PC-9 (cell line): ENCODE measurements at regions not wholly inside any gene's neighbourhood (a gene's known extent, or its start where the extent isn't known, plus 50 kb on each side); places are given as distances from the start of the nearest gene placed in this dataset.

Experiments
- CTCF ChIP-seq: fragments of 200-600 bp; sonication (generic); conservative IDR thresholded peaks from 2 replicates; pipeline ENCODE4 v1.6.1; 2017; ENCODE audit warnings: mixed run types, antibody characterized with exemption, mild to moderate bottlenecking, moderate library complexity
- EZH2 ChIP-seq: fragments of 200-600 bp; sonication (generic); IDR thresholded peaks from 2 replicates; pipeline ENCODE4 v1.8.0; 2017; ENCODE audit warnings: antibody characterized with exemption, low read depth

DNA sequence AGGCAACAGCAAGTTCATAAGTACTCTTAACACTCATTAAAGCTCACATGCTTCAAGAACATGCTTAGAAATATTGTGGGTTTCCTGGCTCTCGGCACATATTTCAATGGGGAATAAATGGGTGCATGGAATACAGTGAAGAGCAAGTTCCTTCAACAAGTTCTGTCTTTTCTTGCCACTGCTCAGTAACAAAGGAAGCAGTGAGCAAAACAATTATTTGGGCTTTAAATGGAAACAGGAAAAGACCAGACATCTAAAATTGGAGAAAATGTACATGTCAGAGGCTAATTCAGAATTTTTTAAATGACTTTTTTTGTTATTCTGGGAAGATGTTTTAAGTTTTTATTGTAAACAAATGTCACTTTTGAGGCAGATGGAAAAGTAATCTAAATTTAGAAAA lies 478.7 kb downstream of the SETD4 start:
- TF ChIP-seq CTCF (no peak), EZH2 (no peak)
